IMR-90 (cell line): ENCODE measurements at regions not wholly inside any gene's neighbourhood (a gene's known extent, or its start where the extent isn't known, plus 50 kb on each side); places are given as distances from the start of the nearest gene placed in this dataset.
A peak's percentile ranks its signal among the peaks of the same experiment; 100 is the strongest.

Source experiments
- ATAC-seq: fragments of 200-7000 bp; cut with Tn5 transposase; 2 replicates; pipeline ENCODE4 v1.9.1; 2020; ENCODE audit warnings: low read depth, mild to moderate bottlenecking, moderate library complexity
- BruUV-seq: library from RNA; stranded (reverse); fragments of 400-500 nt; replicated peaks from 2 replicates; lab custom pipeline; 2021; lab: Mats Ljungman, UMichigan
- CTCF ChIA-PET: fragments of 300-600 bp; formaldehyde crosslinking; extraction: SDS; loops from one replicate; lab custom pipeline; 2021; ENCODE audit warnings: antibody characterized with exemption; lab: Yijun Ruan, JAX
- POLR2A ChIA-PET: fragments of 300-600 bp; sonication (Branson Sonifier 250); formaldehyde crosslinking; loops from one replicate; lab custom pipeline; 2022; ENCODE audit warnings: antibody characterized with exemption; ENCODE audit not compliant: unreplicated experiment; lab: Charles Lee
- DNase-seq: peaks from one replicate; pipeline ENCODE4 v3.0.0; 2013
- H2AFZ ChIP-seq: replicated peaks from 2 replicates; pipeline ENCODE3; 2013; ENCODE audit warnings: low read length, mild to moderate bottlenecking; ENCODE audit not compliant: poor library complexity
- H2AK5ac ChIP-seq: 2 replicates; pipeline ENCODE4 v1.6.1; 2013; ENCODE audit warnings: low read depth, low read length, inconsistent platforms
- H2AK9ac ChIP-seq: replicated peaks from 2 replicates; pipeline ENCODE3; 2013; ENCODE audit warnings: mild to moderate bottlenecking, low read depth, low read length, moderate library complexity; ENCODE audit not compliant: poor library complexity
- H2BK120ac ChIP-seq: 2 replicates; pipeline ENCODE4 v1.6.1; 2013; ENCODE audit warnings: low read depth, low read length, inconsistent platforms
- H2BK15ac ChIP-seq: 3 replicates; pipeline ENCODE4 v1.6.1; 2013; ENCODE audit warnings: low read depth, low read length, inconsistent platforms
- H2BK20ac ChIP-seq: 2 replicates; pipeline ENCODE4 v1.6.1; 2013; ENCODE audit warnings: low read depth, mild to moderate bottlenecking, inconsistent platforms, low read length, moderate library complexity
- H2BK5ac ChIP-seq: 2 replicates; pipeline ENCODE4 v1.6.1; 2013; ENCODE audit warnings: mild to moderate bottlenecking, low read depth, low read length, inconsistent platforms; ENCODE audit not compliant: poor library complexity, severe bottlenecking
- H3K14ac ChIP-seq: replicated peaks from 2 replicates; pipeline ENCODE4 v1.6.1; 2013; ENCODE audit warnings: low read depth, low read length, inconsistent platforms
- H3K18ac ChIP-seq: 2 replicates; pipeline ENCODE4 v1.6.1; 2013; ENCODE audit warnings: low read depth, low read length, control low read depth
- H3K23ac ChIP-seq: 2 replicates; pipeline ENCODE4 v1.6.1; 2013; ENCODE audit warnings: low read depth, low read length, inconsistent platforms
- H3K27ac ChIP-seq: 2 replicates; pipeline ENCODE4 v1.5.1; 2013; ENCODE audit warnings: mild to moderate bottlenecking, control low read depth, low read length; ENCODE audit not compliant: insufficient read depth
- H3K27me3 ChIP-seq: 2 replicates; pipeline ENCODE4 v1.6.1; 2013; ENCODE audit warnings: low read length; ENCODE audit not compliant: control insufficient read depth, insufficient read depth
- H3K36me3 ChIP-seq: 2 replicates; pipeline ENCODE4 v1.6.1; 2013; ENCODE audit warnings: low read length, mixed read lengths; ENCODE audit not compliant: control insufficient read depth, insufficient read depth
- H3K4ac ChIP-seq: 2 replicates; pipeline ENCODE4 v1.6.1; 2013; ENCODE audit warnings: low read depth, low read length, inconsistent platforms
- H3K4me1 ChIP-seq: 2 replicates; pipeline ENCODE4 v1.6.1; 2013; ENCODE audit warnings: low read length, mixed read lengths; ENCODE audit not compliant: control insufficient read depth, insufficient read depth
- H3K4me2 ChIP-seq: 2 replicates; pipeline ENCODE4 v1.6.1; 2013; ENCODE audit warnings: low read depth, mild to moderate bottlenecking, control low read depth, low read length, moderate library complexity
- H3K4me3 ChIP-seq: 2 replicates; pipeline ENCODE4 v1.5.1; 2013; ENCODE audit warnings: low read depth, mild to moderate bottlenecking, control low read depth, low read length, moderate library complexity; ENCODE audit not compliant: insufficient read depth
- H3K56ac ChIP-seq: 2 replicates; pipeline ENCODE4 v1.6.1; 2013; ENCODE audit warnings: low read length, inconsistent platforms; ENCODE audit not compliant: insufficient read depth; ENCODE audit errors: extremely low read depth
- H3K79me1 ChIP-seq, 2 experiments: 2 replicates each; pipeline ENCODE4 v1.6.1; 2013; ENCODE audit warnings: low read length in 2 of 2, inconsistent platforms in 1 of 2, low read depth in 1 of 2
- H3K9ac ChIP-seq: 2 replicates; pipeline ENCODE4 v1.6.1; 2013; ENCODE audit warnings: low read depth, low read length, control low read depth
- H3K9me1 ChIP-seq: 2 replicates; pipeline ENCODE4 v1.6.1; 2013; ENCODE audit warnings: low read length, inconsistent platforms; ENCODE audit not compliant: insufficient read depth
- H3K9me3 ChIP-seq: 2 replicates; pipeline ENCODE4 v1.6.1; 2013; ENCODE audit warnings: low read length; ENCODE audit not compliant: control insufficient read depth, insufficient read depth
- H4K20me1 ChIP-seq: 2 replicates; pipeline ENCODE4 v1.6.1; 2013; ENCODE audit warnings: low read length, inconsistent platforms; ENCODE audit not compliant: insufficient read depth
- H4K5ac ChIP-seq: 2 replicates; pipeline ENCODE4 v1.6.1; 2013; ENCODE audit warnings: mild to moderate bottlenecking, low read depth, low read length, control low read depth
- H4K8ac ChIP-seq, 2 experiments: 2 replicates each; pipeline ENCODE4 v1.6.1; 2013; ENCODE audit warnings: low read depth in 2 of 2, low read length in 2 of 2, control low read depth in 1 of 2, inconsistent platforms in 1 of 2
- H4K91ac ChIP-seq: 2 replicates; pipeline ENCODE4 v1.6.1; 2013; ENCODE audit warnings: low read depth, low read length, inconsistent platforms; ENCODE audit not compliant: insufficient read depth
- CHD1 ChIP-seq: IDR thresholded peaks from 2 replicates; pipeline ENCODE4 v1.6.1; 2012; ENCODE audit warnings: low read depth, low read length, improper control_type of control experiment
- POLR2A ChIP-seq: IDR thresholded peaks from 2 replicates; pipeline ENCODE4 v1.6.1; 2012; ENCODE audit warnings: mild to moderate bottlenecking, low read depth, low read length
- RFX5 ChIP-seq: IDR thresholded peaks from 2 replicates; pipeline ENCODE4 v1.8.0; 2012; ENCODE audit warnings: low read depth, mild to moderate bottlenecking, low read length, moderate library complexity
- WGBS, 2 experiments: methylation state at CpG; one replicate each; pipeline versions ENCODE4 v1.1.5 to v1.1.7; 2013; ENCODE audit warnings: missing lambda C conversion rate in 2 of 2; ENCODE audit not compliant: insufficient read length in 1 of 2; ENCODE audit errors: extremely low coverage in 2 of 2; 5-methylcytosine and 5-hydroxymethylcytosine counted together
- dilution Hi-C: fragments of 300-500 bp; cut with HindIII; formaldehyde crosslinking; loops from one replicate; pipeline ENCODE4 v1.14.3; 2018; ENCODE audit warnings: low sequenced_read_pairs; ENCODE audit not compliant: unreplicated experiment
- in situ Hi-C: fragments of 300-500 bp; cut with MboI; formaldehyde crosslinking; loops from 3 replicates; pipeline ENCODE4 v1.14.3; 2019; ENCODE audit warnings: low sequenced_read_pairs, inconsistent platforms, mixed read lengths
- intact Hi-C: fragments of 100-400 bp; cut with micrococcal nuclease; formaldehyde crosslinking; loops from 2 replicates; pipeline ENCODE4 v1.10.0; 2022

- Histone ChIP-seq H2BK5ac (no peak overlapping the region), H3K36me3 (no peaks in the 10 kb centered on the region), H3K4me2 (0 out of 2 replicates have a peak overlapping the region, but pooled peaks have one; percentile 41), H3K4ac (no peak overlapping the region), H3K27me3 (no peaks in the 10 kb centered on the region), H3K23ac (no peak overlapping the region), H3K4me1 (no peaks in the 10 kb centered on the region), H3K9me3 (no peaks in the 10 kb centered on the region), H3K18ac (no peak overlapping the region), H3K14ac (no peak overlapping the region), H2BK20ac (no peak overlapping the region), H4K91ac (no peak overlapping the region), H3K4me3 (no peak overlapping the region), H4K20me1 (no peaks in the 10 kb centered on the region), H3K9me1 (no peaks in the 10 kb centered on the region), H3K79me1 (no peaks in the 10 kb centered on the region), H2AK5ac (no peak overlapping the region), H2AFZ (peak overlapping the region; percentile 8), H4K8ac (no peak overlapping the region), H3K27ac (no peak overlapping the region), H3K56ac (no peak overlapping the region), H4K5ac (no peak overlapping the region), H2BK15ac (no peak overlapping the region), H2BK120ac (no peak overlapping the region), H3K9ac (no peak overlapping the region), H2AK9ac (no peak overlapping the region)
- in situ Hi-C loops (no loop called here), intact Hi-C loops (no loop called here), dilution Hi-C loops (no loop called here)
- POLR2A ChIA-PET = no interaction called here
- ATAC-seq (peak; percentile 32; the same call in 1 of the 2 replicates), DNase-seq (peak; percentile 16)
- TF ChIP-seq CHD1 = no peak
- TF ChIP-seq RFX5 = no peak
- no peak for TF ChIP-seq POLR2A
- 0% methylated on average over 1 of the region's 7 CpGs; no CpG with 5 or more reads in 1 of the 2 experiments for WGBS, 2 experiments
- CTCF ChIA-PET = no interaction called here
- BruUV-seq = no TSS peak
These were observed 239.9 kb upstream of the ATP10A start for GRCh38 chr15:26103002-26103404.
